GM19463 (cell line): ENCODE measurements at regions not wholly inside any gene's neighbourhood (a gene's known extent, or its start where the extent isn't known, plus 50 kb on each side); places are given as distances from the start of the nearest gene placed in this dataset.

Experiments used
- ATAC-seq: cut with Tn5 transposase; IDR thresholded peaks from one replicate; pipeline ENCODE4 v1.9.1; 2021; ENCODE audit warnings: mild to moderate bottlenecking, moderate library complexity; ENCODE audit not compliant: unreplicated experiment

DNA sequence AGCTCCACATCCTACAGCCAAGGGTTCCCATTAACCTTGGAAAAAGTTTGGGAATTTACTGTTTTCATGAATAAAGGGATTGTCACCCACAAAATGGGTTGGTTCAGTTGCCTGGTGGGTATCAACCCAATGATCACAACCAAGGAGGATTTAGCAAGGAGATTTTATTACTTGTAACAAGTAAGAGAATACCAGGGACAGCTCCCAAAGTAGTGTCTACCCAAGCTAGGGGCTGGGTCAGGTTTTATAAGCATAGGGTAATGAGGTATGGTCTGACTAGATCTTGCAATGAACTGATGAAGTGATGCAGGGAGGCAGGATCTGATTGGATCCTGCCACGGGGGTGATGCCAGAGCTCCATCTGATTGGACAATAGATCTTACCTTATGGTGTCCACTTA, 681.8 kb downstream of the SLC4A3 start:
- ATAC-seq, result no peak

- ATAC-seq, result no peak
These were observed 683.0 kb downstream of the SLC4A3 start for GRCh38 chr2:220310451-220310861.

- no peak for ATAC-seq
These were observed 687.8 kb downstream of the SLC4A3 start for GRCh38 chr2:220315098-220315823.

DNA sequence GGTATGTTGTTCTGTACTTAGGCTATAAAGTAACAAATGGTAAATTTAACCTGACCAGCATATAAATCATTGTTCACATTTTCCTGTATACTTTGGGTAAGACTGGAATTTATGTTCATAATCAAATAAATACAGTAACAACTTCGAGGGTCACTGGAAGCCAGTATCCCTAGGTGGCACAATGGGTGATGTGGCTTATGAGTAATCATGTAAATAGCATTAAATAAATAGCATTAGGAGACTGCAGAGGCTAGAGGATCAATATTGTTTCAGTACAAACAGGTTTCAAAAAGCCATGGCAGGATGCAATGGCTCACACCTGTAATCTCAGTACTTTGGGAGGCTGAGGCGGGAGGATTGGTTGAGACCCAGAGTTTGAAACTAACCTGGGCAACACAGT, 690.6 kb downstream of the SLC4A3 start:
- no peak for ATAC-seq

GRCh38 chr2:220318508-220318907, 691.1 kb downstream of the SLC4A3 start:
- no peak for ATAC-seq

- ATAC-seq, result no peak
These were observed 692.9 kb downstream of the SLC4A3 start for GRCh38 chr2:220320326-220320725.

DNA sequence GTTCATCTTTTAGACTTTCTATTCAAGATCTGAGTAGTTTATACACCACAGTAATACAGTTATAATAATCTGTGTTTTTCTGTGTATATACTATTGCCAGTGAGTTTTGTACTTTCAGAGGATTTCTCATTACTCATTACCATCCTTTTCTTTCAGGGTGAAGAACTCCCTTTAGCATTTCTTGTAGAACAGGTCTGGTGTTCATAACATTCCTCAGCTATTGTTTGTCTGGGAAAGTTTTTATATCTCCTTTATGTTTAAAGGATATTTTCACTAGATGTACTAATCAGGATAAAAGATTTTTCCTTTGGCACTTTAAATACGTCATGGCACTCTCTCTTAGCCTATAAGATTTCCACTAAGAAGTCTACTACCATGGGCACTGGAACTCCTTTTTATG, 705.5 kb downstream of the SLC4A3 start:
- ATAC-seq, result no peak

GRCh38 chr2:220334210-220334609, 706.8 kb downstream of the SLC4A3 start:
- ATAC-seq, result no peak

DNA sequence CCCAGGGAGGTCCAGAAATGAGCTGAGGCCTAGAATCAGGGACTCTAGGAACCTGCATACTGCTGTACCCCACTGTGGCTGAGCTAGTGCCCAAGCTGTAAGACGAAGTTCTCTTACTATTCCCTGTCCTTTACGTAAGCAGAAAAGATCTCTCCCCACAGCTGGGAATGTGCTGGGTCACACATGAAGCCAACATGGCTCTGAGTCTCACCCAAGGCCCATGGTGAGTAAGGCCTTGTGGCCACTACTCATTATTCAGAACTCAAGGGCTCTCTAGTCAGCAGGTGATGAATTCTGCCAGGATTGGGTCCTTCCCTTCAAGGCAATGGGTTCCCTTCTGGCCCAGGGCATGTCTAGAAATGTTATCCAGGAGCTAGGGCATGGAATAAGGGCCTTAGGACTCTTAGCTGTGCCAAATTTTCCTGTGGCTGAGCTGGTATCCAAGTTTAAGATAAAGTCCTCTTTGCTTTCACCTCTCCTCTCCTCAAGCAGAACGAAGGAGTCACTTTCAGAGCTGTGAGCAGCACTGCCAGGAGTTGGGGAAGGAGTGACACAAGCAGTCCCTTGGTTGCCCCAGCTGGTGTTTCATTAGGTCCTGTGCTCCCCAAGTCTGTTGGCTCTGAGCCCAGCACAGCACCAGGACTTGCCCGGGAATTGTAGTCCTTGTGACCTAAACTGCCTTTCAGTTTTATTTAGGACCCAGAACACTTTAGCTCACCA, 707.6 kb downstream of the SLC4A3 start:
- ATAC-seq, result no peak

DNA sequence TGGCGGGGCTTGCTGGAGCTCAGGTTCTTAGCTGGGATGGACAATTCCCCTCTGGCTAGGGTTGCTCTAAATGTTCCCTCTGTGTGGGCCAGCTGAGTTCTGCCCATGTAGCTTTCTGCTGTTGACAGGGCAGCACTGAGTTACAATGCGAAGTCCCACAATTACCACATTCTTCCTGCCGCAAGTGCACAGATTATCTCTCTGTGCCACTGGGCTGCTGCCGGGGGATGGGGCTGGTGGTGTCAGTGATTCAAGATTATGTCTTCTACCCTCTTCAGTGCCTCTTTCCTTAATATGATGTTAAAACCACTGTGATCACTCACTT, 708.1 kb downstream of the SLC4A3 start:
- no peak for ATAC-seq

DNA sequence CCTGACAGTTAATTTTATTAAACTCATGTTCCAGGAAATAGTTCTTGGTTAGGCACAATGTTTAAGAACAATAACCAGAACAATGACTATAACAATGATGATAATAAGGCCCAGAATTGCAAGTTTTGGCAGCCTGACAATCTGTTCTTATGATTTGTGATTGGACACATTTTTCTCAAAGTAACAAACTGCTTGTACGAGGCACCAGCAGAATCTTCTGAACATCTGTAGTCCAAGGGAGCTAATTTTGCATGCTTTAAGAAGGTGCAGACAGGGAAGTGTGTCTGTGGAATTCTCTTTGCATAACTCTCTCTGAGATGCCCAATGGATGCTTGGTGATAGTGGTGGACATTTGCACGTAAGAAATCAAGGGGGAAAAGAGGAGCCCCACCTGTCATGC, 709.3 kb downstream of the SLC4A3 start:
- ATAC-seq, result no peak

- no peak for ATAC-seq
These were observed 710.4 kb downstream of the SLC4A3 start for GRCh38 chr2:220337611-220338440.

DNA sequence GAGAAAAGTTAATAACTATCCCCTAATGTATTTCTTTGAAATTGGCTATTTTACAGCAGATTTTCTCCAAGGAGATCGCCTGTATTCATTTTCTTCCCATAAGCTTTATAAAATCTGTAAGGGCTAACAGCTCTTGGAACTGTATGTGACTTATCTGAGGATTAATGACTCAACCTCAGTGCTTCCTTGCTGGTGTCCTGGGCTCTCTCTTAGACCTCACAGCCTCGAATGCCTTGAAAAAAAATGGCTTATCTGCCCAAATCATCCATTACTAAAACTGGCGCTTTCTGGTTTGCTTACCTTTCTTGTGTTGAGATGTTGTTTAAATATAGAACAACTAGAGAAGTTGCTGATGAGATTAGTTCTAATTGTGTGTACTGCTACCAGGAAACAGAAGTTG, 713.6 kb downstream of the SLC4A3 start:
- ATAC-seq, result no peak

DNA sequence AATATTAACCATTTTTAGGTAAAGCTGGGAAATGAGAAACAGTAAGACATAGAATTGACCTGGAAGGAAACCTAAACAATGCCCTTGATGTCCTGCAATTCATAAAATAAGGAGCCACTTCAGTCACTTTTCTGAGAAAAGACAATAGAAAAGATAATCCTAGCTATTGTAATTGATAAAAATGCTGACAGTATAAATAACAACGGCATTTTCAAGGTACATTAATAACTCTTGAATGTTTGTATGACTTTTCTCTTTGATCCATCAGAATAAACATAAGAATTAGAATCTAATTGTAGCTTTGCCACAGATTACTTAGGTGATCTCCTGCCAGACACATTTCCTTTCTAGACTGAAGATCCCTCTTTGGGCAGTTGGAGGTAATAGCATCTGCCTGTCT, 719.5 kb downstream of the SLC4A3 start:
- ATAC-seq, result no peak

- no peak for ATAC-seq
These were observed 720.2 kb downstream of the SLC4A3 start for GRCh38 chr2:220347626-220348025.

DNA sequence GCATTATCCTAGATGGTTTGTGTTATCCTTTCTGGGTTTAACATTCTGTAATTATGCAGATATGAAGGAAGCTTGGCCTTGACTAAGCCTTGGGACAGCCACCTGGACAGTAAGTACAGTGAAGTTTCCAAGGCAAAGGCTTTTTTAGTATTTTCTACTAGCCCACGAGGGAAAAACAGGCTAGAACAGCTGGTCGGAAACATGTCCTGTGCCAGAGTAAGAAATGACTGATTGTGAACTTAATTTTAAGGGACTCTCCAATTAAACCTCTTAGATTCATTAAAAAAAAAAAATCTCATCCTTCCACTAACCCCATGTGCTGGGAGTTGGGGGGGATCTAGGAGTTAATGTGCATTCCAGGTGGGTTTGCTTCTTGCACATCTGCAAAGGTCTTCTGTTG, 720.8 kb downstream of the SLC4A3 start:
- ATAC-seq, result no peak

DNA sequence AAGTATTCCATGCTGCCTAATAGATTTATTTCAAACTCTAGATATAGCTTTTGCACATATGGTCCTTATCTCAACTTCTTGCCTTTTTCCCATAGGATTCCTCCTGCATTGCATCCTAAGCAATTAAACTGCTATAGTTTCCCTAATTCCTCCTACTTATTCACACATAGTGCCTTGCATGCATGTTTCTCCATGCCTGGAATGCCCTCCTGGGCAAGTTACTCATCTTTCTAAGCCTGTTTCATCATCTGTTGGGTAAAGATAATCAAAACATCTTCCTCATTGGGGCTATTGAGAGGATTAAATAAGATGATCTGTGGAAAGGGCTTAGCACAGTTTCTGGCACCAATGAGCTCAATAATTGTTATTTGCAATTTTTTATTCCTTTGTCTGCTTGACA, 726.5 kb downstream of the SLC4A3 start:
- ATAC-seq, result no peak

GRCh38 chr2:220356076-220356475, 728.6 kb downstream of the SLC4A3 start:
- ATAC-seq, result no peak

DNA sequence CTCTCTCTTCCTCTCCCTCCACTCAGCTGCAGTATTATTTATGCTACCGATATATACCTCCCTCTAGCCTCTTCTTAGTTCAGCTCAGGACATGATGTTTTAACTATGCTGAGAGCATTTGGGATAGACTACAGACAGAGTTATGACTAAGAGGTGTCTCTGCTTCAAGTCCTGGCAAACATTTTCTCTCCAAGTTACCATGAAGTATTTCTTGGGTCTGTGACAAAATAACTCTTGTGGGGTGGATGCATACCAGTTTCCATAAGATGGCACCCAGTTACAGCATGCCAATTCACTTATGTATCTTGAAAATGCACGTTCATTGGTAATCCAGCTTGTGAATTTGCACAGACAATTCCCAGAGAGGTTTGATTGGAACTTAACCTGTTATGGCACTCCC, 737.6 kb downstream of the SLC4A3 start:
- no peak for ATAC-seq

DNA sequence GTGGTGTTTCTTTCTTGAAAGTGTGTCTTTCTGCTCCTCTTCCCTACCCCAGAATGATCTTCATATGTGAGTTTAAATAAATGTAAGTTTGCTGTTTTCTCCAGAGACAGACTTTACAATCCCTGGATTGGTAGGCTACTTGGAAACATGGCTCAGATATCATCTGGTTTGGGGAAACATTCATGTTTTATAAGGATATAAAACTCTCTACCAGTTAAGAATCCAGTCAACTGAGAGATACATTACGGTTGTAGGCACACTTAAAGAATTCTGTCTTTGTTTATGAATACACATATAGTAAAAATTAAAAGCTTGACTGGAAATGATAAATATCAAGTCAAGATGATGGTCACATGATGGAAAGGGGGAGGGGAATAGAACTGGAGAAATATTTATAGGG, 739.3 kb downstream of the SLC4A3 start:
- no peak for ATAC-seq

GRCh38 chr2:220370764-220371163, 743.3 kb downstream of the SLC4A3 start:
- no peak for ATAC-seq

GRCh38 chr2:220371211-220371610, 743.8 kb downstream of the SLC4A3 start:
- no peak for ATAC-seq
